ENCODE measurements at regions not wholly inside any gene's neighbourhood (a gene's known extent, or its start where the extent isn't known, plus 50 kb on each side); places are given as distances from the start of the nearest gene placed in this dataset.

- DNase-seq, result no peak
Measured at GRCh38 chr10:130372866-130373265, 236.7 kb downstream of the GLRX3 start.

DNA sequence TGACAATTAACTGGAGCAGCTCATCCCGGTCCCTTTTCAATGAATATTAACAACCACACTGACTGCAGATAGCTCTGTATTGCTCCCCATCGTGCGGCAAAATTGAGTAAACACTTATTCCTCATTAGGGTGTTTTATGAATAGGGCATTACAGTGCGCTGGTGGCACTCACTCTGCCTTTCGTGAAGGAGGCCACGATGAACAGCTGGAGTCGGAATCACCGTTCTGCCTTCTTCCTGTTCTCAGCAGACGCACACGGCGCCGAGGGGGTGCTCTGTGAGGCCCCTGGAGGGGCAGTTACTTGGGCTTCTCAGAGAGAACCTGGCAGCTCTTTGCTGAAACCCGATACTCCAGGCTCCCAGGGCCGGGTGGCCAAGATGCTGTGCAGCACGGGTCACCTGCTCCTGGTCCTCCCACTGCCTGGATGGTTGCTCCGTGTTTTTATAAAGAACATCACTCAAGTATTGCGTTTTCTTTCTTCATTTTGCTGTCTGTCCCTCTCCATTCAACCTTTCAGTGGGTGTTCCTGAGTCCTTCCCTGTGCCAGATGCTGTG is 241.9 kb downstream of the GLRX3 start:
- no peak for DNase-seq

DNA sequence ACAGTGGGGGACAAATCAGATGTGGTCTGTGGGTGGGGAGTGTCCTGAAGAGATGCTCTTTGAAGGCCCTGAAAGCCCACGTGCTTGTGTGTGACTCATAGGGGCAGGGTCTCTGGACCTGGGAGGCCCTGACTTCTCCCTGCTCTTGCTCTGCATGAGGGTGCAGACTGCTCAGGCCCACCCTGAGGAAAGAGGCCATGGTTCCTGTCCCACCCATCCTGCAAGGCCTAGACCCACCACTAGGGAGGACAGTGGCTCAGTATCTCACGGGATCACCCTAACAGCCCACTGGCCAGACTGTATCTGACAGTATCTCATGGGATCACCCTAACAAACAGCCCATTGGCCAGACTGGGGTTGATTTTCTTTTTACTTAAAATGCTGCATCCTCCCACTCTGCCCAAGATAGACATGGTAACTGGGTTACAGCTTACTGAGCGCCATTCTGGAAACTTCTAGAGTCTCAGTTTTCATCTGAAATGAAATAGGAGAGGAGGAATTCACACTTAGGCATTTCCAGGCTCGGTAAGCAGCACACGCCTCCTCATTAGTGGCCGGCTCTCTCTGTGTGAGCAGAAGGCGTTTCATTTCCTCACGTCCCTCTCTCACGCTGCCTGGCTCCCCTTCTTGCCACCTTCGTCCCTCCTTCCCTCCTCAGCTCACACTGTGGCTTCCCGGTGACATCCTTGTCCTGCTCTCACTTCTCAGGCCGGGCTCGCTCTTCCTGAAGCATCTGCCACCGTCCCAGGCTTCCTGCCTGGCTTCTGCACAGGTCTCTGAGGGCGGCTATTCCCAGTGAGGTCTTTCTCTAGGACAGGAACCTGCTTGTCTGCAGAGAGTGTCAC is 242.6 kb downstream of the GLRX3 start:
- DNase-seq, result no peak

GRCh38 chr10:130380056-130380455 is 243.9 kb downstream of the GLRX3 start:
- no peak for DNase-seq

DNA sequence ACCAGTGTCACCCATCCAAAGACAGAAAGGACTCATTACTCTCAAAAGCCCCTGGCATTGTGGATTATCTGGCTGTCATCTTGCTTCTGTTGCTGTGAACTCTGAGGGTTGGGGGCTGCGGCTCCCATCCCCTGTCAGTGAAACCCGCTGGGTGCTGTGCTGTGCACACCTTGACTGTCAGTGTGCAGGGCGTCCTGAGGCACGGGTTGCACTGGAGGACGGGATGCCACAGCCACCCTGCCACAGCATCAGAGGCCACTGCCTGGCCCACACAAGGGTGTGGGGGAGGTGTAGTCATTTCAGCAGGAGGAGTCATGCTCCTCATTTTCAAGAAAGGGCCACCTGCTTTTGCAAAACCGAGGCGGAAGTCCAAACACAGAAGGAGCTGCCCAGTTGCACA is 245.8 kb downstream of the GLRX3 start:
- DNase-seq, result no peak

DNA sequence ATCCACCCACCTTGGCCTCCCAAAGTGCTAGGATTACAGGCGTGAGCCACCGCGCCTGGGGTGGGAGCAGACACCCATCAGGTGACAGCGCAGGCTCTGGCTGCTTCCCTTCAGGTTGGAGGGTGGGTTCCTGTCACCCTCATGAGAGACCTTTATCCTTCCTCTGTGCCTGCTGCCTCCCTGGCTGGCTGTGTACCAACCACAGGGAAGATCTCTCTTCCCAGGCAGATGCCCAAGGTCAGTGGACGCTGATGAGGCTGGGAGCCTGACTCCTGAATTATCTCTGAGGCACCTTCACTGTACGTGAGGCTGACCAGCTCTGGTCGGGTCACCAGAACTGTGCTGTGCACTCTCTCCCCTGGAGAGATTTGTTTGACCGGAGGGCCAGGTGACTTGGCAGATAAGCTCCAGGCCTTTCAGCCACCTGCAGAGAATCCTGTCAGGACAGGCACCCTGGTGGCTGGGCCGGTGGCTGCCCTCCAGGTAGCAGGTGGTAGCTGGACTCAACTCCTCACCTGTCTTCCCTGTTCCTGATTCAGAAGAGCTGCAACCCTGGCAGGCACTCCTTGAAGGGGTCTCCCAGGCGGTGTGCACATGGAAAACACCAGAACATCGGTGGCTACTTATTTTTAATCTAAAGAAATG is 251.9 kb downstream of the GLRX3 start:
- DNase-seq, result no peak

DNA sequence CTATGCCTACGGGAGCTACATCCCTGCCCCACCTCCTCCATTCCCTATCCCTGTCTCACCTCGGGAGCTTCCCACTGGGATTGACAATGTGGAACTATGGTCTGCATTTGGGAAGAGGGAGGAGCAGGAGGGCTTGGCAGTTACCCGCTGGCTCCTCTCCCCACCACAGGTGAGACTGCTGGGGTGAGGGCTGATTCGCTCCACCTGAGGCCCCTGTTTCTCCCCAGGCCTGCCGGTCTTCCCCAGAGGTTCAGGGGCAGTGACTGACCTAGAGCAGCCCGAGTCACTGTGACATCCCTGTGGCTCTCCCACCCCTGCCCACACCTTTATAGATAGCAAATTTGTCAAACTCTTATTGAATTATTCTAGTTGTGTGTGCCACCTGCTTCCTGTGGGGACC is 252.6 kb downstream of the GLRX3 start:
- DNase-seq, result no peak

DNA sequence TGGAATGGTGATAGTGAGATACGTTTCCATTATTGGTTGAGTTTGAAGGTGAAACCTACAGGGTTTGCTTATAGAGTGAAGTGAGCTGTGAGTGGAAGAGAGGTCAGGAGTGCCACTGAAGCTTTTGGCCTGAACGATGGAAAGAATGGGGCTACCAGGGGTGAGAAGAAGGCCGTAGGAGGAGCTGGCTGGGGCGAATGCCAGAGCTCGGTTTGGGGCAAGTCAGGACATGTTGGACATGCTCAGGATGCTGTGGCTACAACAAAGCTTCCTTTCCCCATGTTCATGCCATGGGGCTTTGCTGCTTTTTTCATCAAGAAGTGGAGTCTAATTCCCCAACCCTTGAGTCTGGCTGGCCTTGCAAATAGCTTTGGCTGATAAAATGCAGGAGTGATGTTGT is 253.7 kb downstream of the GLRX3 start:
- no peak for DNase-seq

DNA sequence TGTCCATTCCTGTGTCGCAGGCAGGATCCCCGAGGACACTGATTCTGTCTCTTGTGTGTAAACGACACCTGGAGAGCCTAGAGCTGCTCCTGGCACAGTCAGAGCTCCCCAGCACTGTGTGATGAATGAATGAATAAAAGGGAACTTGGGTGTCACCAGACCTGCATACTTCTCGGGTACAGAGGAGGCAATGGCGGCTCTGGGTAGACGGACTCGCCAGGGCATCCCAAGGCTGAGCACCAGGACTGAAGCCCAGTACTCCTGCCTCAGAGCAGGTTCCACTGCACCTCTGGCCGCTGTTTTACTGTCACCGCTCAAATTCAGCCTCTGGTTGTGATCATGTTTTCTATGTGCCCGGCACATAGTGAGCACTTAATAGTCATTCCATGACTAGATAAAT is 255.8 kb downstream of the GLRX3 start:
- no peak for DNase-seq

- DNase-seq, result no peak
Measured at GRCh38 chr10:130393342-130393741, 257.2 kb downstream of the GLRX3 start.

GRCh38 chr10:130394832-130395231 is 258.6 kb downstream of the GLRX3 start:
- DNase-seq, result no peak

DNA sequence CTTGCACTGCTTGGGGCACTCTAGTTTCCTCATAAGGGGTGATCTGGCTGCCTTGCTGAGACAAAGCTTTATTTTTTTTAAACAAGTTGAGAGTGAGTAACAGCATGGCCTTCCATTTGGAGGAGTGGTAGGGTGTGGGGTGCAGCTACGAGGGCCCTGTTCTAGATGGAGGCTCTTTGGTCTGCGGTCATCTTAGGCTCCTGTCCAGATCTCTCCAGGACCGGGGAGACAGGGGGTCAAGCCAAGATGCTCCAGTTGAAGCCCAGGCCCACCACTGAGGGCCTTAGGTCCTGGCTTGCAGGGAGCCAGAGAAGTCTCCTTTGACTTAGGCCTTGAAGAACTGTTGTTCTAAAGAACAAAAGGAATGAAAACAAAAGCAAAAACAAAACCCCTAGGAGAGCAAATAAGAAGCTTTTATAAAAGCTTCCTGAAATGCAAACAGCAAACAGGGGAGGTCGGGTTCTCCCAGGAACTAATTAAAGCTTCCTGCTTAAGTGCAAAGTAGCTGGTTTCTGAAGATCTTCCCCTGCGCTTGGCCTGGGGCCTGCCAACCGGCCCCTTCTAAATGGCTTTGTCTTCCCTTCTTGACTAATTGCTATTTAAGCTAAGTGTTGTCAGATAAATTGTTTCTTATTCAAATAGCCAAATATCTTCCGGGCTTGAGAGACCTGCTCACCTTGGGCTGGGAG is 259.2 kb downstream of the GLRX3 start:
- no peak for DNase-seq

DNA sequence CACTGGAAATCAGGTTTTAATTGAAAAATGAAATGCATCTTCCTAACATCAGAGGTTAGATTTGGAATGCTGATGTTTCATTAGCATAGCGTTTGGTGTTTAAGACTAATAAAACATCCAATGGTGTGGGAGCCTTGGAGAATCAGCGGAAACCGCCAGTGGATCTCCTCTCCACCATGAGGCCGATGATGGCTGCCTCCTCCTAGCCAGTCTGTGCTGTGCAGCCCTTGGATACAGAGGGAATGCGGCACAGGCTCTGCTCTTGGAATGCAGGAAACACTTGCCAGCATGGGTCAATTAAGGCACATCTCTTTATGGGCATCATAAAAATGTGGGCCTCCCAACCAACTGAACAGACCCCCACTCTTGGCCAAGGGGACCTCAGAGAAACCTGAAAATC is 259.9 kb downstream of the GLRX3 start:
- no peak for DNase-seq

DNA sequence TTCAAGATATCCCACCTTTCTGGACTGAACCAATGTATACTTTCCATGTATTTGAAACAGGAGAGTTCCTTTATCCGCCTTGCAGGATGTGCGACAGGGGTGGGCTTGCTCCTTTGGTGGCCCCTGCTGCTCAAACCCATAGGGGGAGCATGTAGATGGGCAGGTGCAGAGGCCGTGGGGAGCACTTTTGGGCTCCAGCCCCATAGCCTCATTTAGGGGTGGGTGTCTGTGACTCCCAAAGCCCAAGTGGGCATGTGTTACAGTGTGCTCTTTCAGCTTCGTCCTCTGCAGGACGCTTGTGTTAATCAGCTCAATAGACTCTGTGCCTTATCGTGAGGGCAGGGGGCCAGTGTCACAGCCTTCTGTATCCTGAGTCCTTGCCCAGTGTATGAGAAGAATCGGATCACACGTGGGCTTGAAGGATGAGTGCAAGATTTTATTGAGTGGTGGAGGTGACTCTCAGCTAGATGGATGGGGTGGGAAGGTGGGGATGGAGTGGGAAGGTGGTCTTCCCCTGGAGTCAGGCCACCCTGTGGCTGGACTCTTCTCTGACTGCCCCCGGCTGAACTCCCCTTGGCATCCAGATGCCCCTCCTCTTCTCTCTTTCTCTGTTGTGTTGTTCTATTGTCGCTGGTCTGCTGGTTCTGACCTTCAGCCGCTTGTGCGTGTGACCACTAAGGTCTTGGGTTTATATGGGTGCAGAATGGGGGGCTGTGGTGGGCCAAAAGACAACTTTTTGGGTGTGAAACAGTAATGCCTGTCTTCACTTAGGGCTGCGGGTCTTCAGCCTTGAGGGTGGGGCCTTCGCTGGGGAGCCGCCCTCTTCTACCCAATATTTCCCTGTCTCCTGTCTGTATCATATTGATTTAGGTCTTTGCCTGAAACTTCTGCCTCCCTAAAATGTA is 262.2 kb downstream of the GLRX3 start:
- DNase-seq, result no peak

- no peak for DNase-seq
Measured at GRCh38 chr10:130399425-130399950, 263.3 kb downstream of the GLRX3 start.

DNA sequence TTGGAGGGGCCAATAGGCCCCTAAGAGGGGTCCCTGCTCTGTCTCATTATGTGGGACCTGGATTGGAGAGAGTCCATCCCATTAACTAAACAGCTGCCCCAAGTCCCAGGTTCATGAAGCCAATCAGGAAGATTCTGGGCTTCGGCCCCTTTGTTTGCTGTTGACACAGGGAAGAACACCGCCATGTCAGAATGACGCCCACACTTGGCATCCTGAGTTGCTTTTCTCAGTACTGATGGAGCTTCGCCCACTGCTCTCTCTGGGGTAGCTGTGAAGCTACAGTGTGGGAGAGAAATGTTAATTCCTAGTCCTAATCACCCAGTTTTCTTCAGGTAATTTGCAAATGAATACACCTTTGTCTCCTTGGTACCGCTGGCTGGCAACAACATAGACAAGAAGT is 264.7 kb downstream of the GLRX3 start:
- no peak for DNase-seq

DNA sequence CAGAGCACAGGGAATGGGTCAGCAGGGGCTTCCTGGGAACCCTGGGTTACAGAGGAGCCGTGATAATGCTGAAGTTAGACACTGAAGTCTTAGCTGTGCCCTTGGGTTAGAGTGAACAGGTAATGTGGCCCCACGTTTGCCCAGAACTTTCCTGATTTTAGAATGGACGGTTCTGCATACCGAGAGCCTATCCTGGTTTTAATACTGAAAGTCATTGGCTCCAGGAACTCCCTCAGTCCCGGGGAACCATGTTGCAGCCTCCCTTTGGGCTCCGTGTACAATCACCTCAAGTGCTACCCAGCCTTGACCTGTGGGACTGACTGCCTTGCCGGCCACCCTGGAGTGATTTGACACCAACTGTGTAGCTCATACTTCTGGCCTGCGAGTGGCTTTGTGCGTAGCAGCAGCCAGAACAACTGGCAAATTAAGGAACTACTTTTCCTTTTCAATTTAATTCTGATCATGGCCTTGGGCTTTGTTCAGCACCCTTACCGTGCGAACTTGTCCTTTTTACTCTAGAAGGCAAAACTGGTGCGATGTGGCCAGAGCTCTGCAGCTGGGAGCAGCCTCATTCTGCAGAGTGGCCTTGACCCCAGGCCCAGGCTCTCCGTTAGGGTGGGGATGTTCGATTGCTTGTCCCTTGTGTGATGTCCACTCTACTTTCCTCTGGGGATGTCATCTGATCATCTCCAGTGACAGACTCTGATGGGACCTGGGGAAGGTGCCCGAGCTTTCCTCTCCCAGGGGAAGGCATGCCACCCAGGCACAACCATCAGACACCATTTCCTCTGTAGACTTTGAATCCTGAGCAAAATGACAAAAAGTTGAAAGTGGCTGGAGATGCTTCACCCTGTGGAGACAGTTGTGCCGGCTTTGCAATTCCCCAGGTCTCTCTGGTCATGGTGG is 265.9 kb downstream of the GLRX3 start:
- DNase-seq, result no peak

DNA sequence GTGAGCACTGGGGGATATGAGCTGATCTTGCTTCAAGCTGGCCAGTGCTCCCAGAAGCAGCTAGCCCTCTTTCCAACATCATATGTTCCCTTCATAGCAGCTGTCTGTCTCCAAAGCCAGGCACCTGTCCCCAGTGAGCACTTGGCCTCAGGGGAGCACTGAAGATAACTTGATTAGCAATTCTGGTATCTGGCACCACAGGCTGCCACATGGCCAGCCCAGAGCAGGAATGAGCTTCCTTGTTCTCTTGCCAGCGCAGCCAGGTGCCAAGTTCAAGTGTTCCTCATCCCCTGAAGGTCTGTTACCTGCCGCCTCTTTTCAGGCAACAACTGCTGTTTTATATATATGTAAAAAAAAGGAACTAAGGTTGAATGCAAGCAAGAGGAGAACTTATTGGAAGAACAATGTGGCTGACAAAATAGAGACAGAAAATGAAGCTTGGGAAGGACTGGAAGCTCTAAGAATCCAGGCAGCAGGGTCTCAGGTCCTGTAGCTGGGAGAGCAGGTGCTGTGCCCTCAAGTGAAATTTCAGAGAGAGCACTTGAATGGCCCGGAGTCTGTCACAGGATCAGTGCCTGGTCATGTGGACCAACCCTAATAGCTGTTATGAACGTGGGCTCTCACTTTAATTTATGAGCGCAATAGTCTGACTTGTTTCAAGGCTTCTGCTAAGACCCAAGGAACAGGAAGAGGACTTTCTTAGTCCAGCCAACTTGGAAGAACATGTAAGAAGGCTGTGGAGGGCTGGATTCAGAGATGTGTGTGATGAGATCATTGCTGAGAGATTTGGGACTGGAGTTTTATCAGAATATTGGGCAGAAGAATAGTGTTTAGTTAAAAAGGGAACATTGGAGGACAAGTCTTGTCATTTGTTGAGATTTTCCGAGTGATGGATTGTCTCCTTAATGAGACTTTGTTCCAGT is 267.2 kb downstream of the GLRX3 start:
- no peak for DNase-seq

DNA sequence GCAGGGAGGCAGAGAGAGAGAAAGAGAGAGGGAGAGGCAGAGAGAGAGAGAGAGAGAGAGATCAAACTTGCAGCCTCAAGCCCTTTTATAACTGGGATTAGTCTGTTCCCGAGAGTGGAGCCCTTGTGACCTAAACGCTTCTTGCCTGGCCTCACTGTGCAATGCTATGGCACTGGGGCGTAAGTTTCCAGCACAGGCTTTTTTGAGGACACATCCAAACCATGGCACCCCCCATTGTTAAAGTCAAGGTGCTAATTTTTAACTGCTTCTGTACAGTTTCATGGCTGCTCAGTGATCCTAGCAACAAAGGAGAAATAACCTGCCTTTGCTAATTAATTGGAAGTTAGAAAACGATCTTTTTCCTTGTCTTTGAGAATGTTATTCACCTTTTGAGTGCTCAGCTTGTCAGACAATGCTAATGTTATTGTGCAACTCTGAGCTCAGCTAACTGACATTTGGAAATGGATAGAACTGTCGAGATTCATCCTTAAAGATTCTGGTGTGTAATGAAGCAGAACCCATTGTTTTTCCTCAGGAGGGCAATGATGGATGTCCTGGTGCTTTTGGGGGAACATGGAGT is 268.4 kb downstream of the GLRX3 start:
- no peak for DNase-seq

DNA sequence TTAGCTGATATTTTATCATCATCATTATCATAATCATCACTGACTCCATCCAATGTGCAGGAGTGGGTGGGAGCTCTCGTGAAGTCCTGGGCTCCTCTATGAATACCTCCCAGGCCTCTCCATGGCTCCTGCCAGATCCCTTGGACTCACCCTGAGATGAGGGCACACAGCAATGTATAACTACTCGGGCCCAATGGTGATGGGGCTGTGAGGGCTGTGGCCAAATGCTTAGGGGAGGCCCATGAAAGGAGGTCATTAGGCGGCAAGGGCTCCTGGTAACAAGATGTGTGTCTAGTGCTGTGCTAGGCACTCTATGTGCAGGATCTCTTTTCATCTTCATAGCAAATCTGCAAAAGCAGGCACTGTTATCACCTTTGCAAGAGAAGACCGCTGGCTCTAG is 270.9 kb downstream of the GLRX3 start:
- no peak for DNase-seq

Data from CD4-positive, alpha-beta T cell treated with Interleukin-4 for 4 hours (primary cell).